ENCODE measurements at regions not wholly inside any gene's neighbourhood (a gene's known extent, or its start where the extent isn't known, plus 50 kb on each side); places are given as distances from the start of the nearest gene placed in this dataset.

DNA sequence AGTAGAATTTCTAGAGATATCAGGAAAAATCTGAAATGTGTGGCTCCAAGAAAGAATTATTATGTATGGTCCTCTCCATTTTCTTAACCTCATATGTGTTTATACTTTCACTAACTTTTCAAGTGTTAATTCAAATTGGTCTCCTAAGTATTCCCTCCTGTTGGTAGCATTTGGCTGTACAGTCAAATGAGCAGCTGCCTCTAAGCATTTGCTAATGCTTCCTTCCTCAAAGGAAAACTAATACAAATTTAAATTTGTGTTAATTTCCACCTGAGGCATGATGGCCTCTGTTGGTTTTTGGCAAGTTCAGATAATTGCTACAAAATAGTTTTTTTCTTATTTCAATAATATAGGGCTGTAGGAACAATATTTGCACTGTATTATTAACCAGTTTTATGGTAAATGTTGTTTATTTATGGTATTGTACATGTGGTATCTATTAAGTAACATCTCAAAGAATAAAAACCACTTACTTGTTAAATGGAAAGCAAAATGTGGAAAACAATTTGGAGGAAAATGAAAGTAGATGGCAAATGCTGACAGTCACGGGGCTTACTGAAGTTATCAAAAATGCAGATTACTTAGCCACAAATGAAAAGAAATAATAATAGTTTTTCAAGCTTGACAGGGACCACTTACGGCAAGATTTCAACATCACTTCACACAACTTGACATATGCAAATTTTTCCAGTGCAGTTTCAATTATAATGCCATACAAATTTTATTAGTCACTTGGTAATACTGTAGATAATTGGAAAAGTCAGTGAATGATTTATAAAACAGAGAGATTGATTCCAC, 299.3 kb upstream of the MEOX2 start:
- DNase-seq: no peak

- DNase-seq: no peak
Measured at GRCh38 chr7:15977663-15978062, 291.2 kb upstream of the MEOX2 start.

DNA sequence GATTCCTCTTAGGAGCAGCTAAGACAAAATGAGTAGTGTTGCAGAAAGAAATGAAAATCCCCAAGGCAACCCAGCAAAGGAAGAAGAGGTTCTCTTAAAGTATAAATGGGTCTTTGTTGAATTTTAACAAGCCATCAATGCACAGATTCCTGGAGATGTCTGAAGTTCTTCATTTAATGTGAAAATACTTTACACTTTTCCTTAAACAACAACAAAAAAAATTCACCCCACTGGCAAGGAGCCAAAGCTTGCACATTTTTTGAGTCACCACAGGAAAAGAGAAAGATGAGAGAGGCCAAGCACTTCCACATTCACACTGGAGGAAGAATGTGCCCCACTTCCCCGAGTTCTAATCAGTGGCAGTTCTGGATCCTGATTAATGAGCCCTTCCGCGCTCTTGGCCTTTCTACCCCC, 286.4 kb upstream of the MEOX2 start:
- DNase-seq: no peak

GRCh38 chr7:15967551-15967950, 281.1 kb upstream of the MEOX2 start:
- no peak for DNase-seq

- no peak for DNase-seq
Measured at GRCh38 chr7:15967121-15967520, 280.6 kb upstream of the MEOX2 start.

- DNase-seq: no peak
Measured at GRCh38 chr7:15963206-15963605, 276.7 kb upstream of the MEOX2 start.

- no peak for DNase-seq
Measured at GRCh38 chr7:15954671-15955354, 268.3 kb upstream of the MEOX2 start.

GRCh38 chr7:15950299-15950698, 263.8 kb upstream of the MEOX2 start:
- no peak for DNase-seq

DNA sequence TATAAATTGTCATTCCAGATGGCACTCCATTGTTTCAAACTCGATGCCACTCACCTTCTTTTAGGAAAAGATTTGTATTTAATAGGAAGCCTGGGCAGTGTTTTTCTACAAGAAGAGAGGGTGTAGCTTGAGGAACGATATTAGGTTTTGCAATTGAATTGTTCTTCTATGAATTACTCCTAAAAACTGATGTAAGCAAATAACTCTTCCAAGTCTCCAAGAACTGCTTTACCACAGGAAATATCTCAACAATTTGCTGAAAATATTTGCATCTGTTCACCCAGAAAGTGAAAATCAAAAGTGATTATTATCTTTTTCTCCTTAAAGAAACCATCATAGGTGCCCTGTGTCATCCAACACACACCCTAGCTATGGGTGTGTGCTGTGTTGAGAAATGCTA, 261.3 kb upstream of the MEOX2 start:
- DNase-seq: no peak

GRCh38 chr7:15938115-15938514, 251.6 kb upstream of the MEOX2 start:
- DNase-seq: no peak

GRCh38 chr7:15937571-15937970, 251.1 kb upstream of the MEOX2 start:
- DNase-seq: no peak

GRCh38 chr7:15936991-15937390, 250.5 kb upstream of the MEOX2 start:
- DNase-seq: no peak

GRCh38 chr7:15932318-15932717, 245.8 kb upstream of the MEOX2 start:
- DNase-seq: no peak

DNA sequence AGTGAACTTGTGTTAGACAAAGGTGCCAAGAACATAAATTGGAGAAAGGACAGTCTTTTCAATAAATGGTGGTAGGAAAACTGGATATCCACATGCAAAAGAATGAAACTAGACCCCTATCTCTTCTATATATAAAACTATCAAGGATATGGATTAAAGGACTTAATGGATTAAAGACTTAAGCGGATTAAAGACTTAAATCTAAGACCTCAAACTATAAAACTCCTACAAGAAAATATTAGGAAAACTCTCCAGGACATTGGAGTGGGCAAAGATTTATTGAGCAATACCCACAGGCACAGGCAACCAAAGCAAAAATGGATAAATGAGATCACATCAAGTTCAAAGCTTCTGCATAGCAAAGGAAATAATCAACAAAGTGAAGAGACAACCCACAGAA, 242.9 kb upstream of the MEOX2 start:
- no peak for DNase-seq

- no peak for DNase-seq
Measured at GRCh38 chr7:15925608-15926007, 239.1 kb upstream of the MEOX2 start.

DNA sequence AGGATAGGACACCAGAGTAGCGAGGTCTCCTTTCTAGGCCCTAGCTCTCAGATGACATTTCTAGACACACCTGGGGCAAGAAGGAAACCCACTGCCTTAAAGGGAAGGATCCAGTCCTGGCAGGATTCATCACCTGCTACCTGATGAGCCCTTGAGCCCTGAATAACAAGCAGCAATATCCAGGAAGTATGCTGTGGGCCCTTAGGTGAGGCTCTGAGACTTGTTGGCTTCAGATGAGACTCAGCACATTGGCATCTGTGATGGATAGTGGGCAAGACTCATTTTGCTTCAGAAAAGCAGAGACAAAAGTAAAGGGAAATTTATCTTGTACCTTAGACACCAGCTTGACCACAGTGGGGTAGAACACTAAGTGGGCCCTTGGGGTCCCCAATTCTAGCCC, 238.4 kb upstream of the MEOX2 start:
- DNase-seq: no peak

DNA sequence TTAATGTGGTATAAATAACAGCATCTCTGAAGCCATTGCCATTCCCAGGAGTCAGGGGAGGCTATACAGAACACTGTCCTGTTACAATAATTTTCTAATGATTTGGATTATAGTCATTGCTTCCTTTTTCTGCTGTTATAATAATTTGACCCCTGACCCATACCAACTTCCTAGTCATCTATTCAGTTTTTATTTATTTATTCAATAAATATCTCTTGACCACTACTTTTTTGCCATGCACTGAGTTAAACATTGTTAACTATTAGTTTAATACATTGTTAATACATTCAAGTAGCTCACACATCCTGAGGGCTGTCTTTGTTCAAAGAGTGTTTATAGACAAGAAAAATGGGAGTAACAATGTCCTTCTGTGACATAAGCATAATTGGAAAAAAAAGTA, 235.5 kb upstream of the MEOX2 start:
- no peak for DNase-seq

DNA sequence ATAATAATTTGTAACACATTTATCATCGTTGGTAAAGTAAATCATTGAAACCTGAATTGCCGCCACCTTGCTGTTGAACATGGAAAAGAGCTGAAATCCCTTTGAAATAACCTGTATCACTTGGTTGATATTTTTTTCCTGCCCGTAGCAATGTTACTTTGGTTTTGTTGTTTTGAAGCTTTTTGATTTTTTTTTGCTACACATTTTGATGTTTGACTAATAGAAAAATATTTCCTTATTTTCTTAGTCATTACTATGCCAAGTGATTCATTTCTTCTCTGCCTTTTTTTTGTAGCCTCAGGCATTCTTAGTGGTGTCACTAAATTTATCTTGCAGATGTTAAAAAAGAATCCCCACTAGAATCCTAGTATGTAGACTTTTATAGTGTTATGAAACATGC, 235.1 kb upstream of the MEOX2 start:
- DNase-seq: no peak

DNA sequence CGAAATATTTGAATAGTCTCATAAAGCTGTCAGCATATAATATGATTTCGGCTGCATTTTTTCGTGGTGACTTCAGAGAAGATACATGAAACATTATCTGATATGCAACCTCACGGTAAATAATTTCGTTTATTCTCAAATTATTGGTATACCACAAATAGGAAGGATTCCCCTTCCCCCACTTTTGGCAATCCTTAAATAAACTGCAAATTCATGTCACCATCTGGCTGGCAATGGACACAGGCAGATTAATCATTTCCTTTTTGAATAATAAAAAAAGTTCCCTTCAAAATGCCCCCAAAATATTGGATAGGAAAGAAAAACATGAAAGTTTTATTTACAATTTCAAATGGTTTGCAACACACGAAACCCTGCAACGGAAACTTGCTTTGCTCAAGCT, 234.5 kb upstream of the MEOX2 start:
- no peak for DNase-seq

GRCh38 chr7:15916681-15917380, 230.3 kb upstream of the MEOX2 start:
- DNase-seq: no peak

DNA sequence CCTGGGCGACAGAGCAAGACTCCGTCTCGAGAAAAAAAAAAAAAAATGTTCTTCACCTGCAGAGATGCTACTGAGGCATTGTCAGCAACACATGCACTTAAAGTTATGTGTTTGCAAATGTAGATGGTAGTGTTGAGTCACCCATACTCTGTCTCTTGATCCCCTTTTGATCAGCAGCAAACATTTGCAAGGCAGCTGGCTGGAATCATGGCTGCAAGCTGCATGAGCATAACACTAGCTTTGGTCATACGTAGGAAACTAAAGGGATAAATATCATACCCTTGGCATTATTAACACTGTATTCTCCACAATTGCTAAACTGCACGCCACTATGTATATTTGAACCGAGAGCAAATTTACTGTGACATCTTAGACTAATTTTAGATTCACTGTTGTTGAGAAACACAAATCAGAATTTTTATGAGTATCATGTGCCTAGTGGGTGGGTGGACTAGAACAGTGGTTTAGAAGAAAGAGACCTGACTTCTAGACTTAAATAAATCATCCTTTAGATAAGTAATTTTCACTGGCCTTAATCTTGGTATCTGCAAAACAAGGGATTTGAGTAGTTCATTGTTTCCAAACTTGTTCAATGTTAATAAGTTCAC, 229.3 kb upstream of the MEOX2 start:
- DNase-seq: no peak

GRCh38 chr7:15914611-15915010, 228.1 kb upstream of the MEOX2 start:
- no peak for DNase-seq

GRCh38 chr7:15906436-15906835, 220.0 kb upstream of the MEOX2 start:
- DNase-seq: no peak
